Upper lobe of right lung (tissue), 1 donor: ENCODE measurements at regions not wholly inside any gene's neighbourhood (a gene's known extent, or its start where the extent isn't known, plus 50 kb on each side); places are given as distances from the start of the nearest gene placed in this dataset.

Source experiments
- ATAC-seq: fragments of 200-7000 bp; cut with Tn5 transposase; one replicate; pipeline ENCODE4 v1.9.1; 2020; ENCODE audit warnings: mild to moderate bottlenecking, moderate library complexity
- DNase-seq: peaks from one replicate; pipeline ENCODE4 v3.0.0-alpha.2; 2020
- H3K27ac ChIP-seq: fragments of 200-600 bp; one replicate; pipeline ENCODE4 v1.8.0; 2022
- H3K27me3 ChIP-seq: fragments of 200-600 bp; one replicate; pipeline ENCODE4 v1.8.0; 2022; ENCODE audit warnings: mild to moderate bottlenecking
- H3K36me3 ChIP-seq: fragments of 200-600 bp; one replicate; pipeline ENCODE4 v1.8.0; 2022
- H3K4me1 ChIP-seq: fragments of 200-600 bp; one replicate; pipeline ENCODE4 v1.8.0; 2022
- H3K4me3 ChIP-seq: fragments of 200-600 bp; one replicate; pipeline ENCODE4 v1.8.0; 2022; ENCODE audit warnings: mild to moderate bottlenecking
- H3K9me3 ChIP-seq: fragments of 200-600 bp; one replicate; pipeline ENCODE4 v1.8.0; 2022
- CTCF ChIP-seq: fragments of 200-600 bp; IDR thresholded peaks from one replicate; pipeline ENCODE4 v1.8.0; 2022; ENCODE audit warnings: antibody characterized with exemption
- intact Hi-C: fragments of 100-400 bp; cut with DNase I; formaldehyde crosslinking; loops from one replicate; pipeline ENCODE4 v1.11.0; 2022
- donor health status: DM: no; HTN: yes; CAD: no; lungs with severe emphysema.

DNA sequence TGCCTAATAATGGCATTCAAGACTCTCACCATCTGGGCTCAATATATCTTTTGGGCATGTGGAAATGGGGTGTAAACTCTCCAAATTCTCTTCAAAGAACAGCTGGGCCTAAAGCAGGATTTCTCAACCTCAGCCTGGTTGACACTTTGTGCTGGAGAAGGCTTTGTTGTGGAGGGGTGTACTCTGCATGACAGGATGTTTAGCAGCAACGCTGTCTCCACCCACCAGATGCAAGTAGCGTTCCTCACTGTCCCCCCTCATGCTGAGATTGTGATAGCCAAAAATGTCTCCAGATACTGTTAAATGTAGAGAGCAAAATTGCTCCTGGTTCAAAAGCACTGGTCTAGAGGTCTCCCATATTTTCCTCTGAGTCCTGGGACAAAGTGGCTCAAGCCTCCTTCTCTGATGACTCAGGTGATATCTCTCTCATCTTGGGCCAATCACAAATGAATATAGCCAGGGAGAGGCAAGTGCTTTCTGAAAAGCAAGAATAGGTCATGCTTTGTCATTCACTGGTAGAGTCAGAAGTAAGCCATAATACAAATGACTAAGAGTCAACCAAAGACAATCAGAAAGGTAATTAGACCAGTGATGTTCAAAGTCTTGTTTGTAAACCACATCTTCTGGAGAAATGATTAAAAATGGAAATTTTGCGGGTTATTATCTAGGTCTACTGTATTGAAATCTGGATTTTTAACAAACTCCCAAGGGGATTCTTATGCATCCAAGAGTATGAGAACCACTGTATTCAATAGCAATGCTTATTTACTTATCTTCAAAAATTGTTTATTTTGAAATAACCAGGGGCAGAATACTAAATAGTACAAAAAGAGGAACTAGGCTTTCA, 330.8 kb downstream of the PTEN start:
- intact Hi-C loops: no loop called here
- Histone ChIP-seq H3K27ac (no peak overlapping the region), H3K4me3 (no peak overlapping the region), H3K36me3 (no peaks in the 10 kb centered on the region), H3K9me3 (no peaks in the 10 kb centered on the region), H3K4me1 (no peaks in the 10 kb centered on the region), H3K27me3 (no peaks in the 10 kb centered on the region)
- no peak for DNase-seq
- peak; percentile 37 for ATAC-seq
- TF ChIP-seq CTCF: no peak

DNA sequence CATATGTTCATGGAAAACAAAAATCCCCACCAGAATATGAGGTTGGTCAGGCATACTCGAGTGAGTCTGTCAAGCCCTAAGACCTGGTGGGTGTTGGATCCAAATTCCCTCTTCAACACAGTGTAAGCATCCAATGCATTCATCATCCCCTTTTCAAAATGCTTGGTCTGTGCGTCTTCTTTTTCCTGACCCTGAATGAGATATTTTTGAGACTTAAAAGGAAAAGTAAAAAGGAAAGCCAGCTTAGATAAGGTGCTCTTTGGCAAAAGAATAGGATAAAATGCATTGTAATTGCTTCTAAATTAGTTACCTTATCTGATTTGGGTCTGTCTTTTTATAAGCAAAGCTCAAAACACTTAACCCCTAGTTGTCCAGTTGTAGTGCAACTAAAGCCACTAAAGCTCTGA, 331.5 kb downstream of the PTEN start:
- intact Hi-C loops: no loop called here
- no peak for TF ChIP-seq CTCF
- Histone ChIP-seq H3K4me3 (no peak overlapping the region), H3K4me1 (no peaks in the 10 kb centered on the region), H3K27ac (no peak overlapping the region), H3K9me3 (no peaks in the 10 kb centered on the region), H3K36me3 (no peaks in the 10 kb centered on the region), H3K27me3 (no peaks in the 10 kb centered on the region)
- ATAC-seq: no peak
- DNase-seq: no peak

GRCh38 chr10:88195841-88196240, 332.4 kb downstream of the PTEN start:
- intact Hi-C loops: no loop called here
- ATAC-seq: no peak
- Histone ChIP-seq H3K9me3 (no peaks in the 10 kb centered on the region), H3K27ac (no peak overlapping the region), H3K27me3 (no peaks in the 10 kb centered on the region), H3K36me3 (no peaks in the 10 kb centered on the region), H3K4me1 (no peaks in the 10 kb centered on the region), H3K4me3 (no peak overlapping the region)
- no peak for TF ChIP-seq CTCF
- DNase-seq: no peak

GRCh38 chr10:88196291-88196690, 332.9 kb downstream of the PTEN start:
- H3K36me3 ChIP-seq: no peaks in the 10 kb centered on the region
- H3K27me3 ChIP-seq: no peaks in the 10 kb centered on the region
- no peak for TF ChIP-seq CTCF
- DNase-seq (no peak), ATAC-seq (no peak)
- H3K4me1 ChIP-seq: no peaks in the 10 kb centered on the region
- no peaks in the 10 kb centered on the region for H3K9me3 ChIP-seq
- no peak overlapping the region for H3K27ac ChIP-seq
- no peak overlapping the region for H3K4me3 ChIP-seq
- intact Hi-C loops: no loop called here

DNA sequence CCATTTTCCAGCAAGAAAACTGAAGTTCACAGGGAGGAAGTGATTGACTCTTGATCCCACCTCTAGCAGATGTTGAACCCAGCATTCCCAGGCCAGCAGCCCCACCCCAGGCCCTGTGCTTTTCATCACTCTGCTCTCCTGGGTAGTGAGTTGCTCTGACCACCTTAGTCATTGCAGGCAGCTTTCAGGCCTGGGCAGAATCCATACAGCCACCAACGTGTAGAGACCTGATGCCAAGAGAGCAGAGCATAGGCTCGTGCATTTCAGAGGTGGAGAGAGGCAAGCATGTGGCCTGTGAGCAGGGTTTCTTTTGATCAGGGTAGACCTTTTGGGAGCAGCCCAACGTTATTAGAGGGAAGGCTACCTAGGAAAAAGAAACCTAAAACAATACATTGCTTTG, 334.6 kb downstream of the PTEN start:
- Histone ChIP-seq H3K9me3 (no peaks in the 10 kb centered on the region), H3K4me1 (no peaks in the 10 kb centered on the region), H3K36me3 (no peaks in the 10 kb centered on the region), H3K27me3 (no peaks in the 10 kb centered on the region), H3K27ac (no peak overlapping the region), H3K4me3 (no peak overlapping the region)
- DNase-seq (no peak), ATAC-seq (no peak)
- intact Hi-C loops: no loop called here
- no peak for TF ChIP-seq CTCF
